HUES64 (cell line): ENCODE measurements at regions not wholly inside any gene's neighbourhood (a gene's known extent, or its start where the extent isn't known, plus 50 kb on each side); places are given as distances from the start of the nearest gene placed in this dataset.

Experiments
- H3K27ac ChIP-seq: 2 replicates; pipeline ENCODE4 v1.7.0; 2013; ENCODE audit warnings: low read depth, low read length, inconsistent platforms
- H3K27me3 ChIP-seq: 2 replicates; pipeline ENCODE4 v1.6.1; 2013; ENCODE audit warnings: mild to moderate bottlenecking, low read length; ENCODE audit not compliant: insufficient read depth
- H3K36me3 ChIP-seq: 2 replicates; pipeline ENCODE4 v1.6.1; 2013; ENCODE audit warnings: mild to moderate bottlenecking, low read length; ENCODE audit not compliant: insufficient read depth
- H3K4me1 ChIP-seq: 2 replicates; pipeline ENCODE4 v1.6.1; 2013; ENCODE audit warnings: mild to moderate bottlenecking, low read length, moderate library complexity; ENCODE audit not compliant: insufficient read depth
- H3K4me3 ChIP-seq: 2 replicates; pipeline ENCODE4 v1.5.1; 2013; ENCODE audit warnings: mild to moderate bottlenecking, low read length, moderate library complexity
- H3K9ac ChIP-seq: 2 replicates; pipeline ENCODE4 v1.6.1; 2013; ENCODE audit warnings: mild to moderate bottlenecking, low read depth, low read length
- H3K9me3 ChIP-seq: 2 replicates; pipeline ENCODE4 v1.6.1; 2013; ENCODE audit warnings: low read depth, low read length; ENCODE audit not compliant: insufficient read depth
- WGBS: fragments of 150-250, 120-280 bp; methylation state at CpG from one replicate; pipeline ENCODE4 v1.1.7; 2013; ENCODE audit warnings: missing lambda C conversion rate; 5-methylcytosine and 5-hydroxymethylcytosine counted together

- no peaks in the 10 kb centered on the region for H3K27me3 ChIP-seq
- WGBS = 95% methylated on average over 2 of the region's 2 CpGs
Measured at GRCh38 chr1:88189525-88189924, 494.5 kb upstream of the PKN2 start.

GRCh38 chr1:88191917-88192316, 492.2 kb upstream of the PKN2 start:
- Histone ChIP-seq H3K9ac (no peak overlapping the region), H3K4me1 (no peaks in the 10 kb centered on the region), H3K9me3 (no peaks in the 10 kb centered on the region), H3K27me3 (no peaks in the 10 kb centered on the region), H3K4me3 (no peak overlapping the region), H3K36me3 (no peaks in the 10 kb centered on the region), H3K27ac (no peak overlapping the region)
- WGBS = 90% methylated on average over 2 of the region's 2 CpGs

More at GRCh38 chr1:88189525-88189924, 494.5 kb upstream of the PKN2 start:
- Histone ChIP-seq H3K4me1 (no peaks in the 10 kb centered on the region), H3K9me3 (no peaks in the 10 kb centered on the region), H3K9ac (no peak overlapping the region), H3K27ac (no peak overlapping the region), H3K36me3 (no peaks in the 10 kb centered on the region), H3K4me3 (no peak overlapping the region)

GRCh38 chr1:88194542-88194941, 489.5 kb upstream of the PKN2 start:
- no CpG with 5 or more reads among the region's 1 CpG for WGBS

GRCh38 chr1:88200545-88200944, 483.5 kb upstream of the PKN2 start:
- Histone ChIP-seq H3K9me3 (no peaks in the 10 kb centered on the region), H3K9ac (no peak overlapping the region), H3K27me3 (no peaks in the 10 kb centered on the region), H3K4me3 (no peak overlapping the region), H3K4me1 (no peaks in the 10 kb centered on the region), H3K27ac (no peak overlapping the region), H3K36me3 (no peaks in the 10 kb centered on the region)
- 94% methylated on average over 3 of the region's 3 CpGs for WGBS

More at GRCh38 chr1:88194542-88194941, 489.5 kb upstream of the PKN2 start:
- H3K4me1 ChIP-seq = no peaks in the 10 kb centered on the region
- H3K27me3 ChIP-seq = no peaks in the 10 kb centered on the region
- no peak overlapping the region for H3K27ac ChIP-seq
- no peak overlapping the region for H3K9ac ChIP-seq
- no peaks in the 10 kb centered on the region for H3K36me3 ChIP-seq
- no peak overlapping the region for H3K4me3 ChIP-seq
- H3K9me3 ChIP-seq = no peaks in the 10 kb centered on the region

DNA sequence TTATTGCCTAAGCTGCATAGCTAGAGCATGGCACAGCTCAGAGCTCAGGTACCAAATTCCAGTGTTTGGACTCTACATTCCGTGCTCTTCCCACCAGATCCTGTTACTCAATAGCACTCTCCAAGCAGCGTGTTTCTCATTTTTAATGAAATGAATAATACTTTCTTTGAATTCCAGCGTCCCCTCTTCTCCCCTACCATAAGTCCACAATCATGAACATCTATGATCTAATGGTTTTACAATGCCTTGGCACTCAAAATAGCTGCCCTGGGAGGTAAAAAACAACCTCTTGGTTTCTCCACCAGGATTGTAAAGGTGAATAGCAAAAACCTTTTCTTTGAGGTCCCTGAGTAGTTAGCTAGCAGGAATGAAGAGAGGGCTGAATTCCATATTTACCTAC, 480.0 kb upstream of the PKN2 start:
- WGBS = 61% methylated on average over 3 of the region's 3 CpGs
- H3K9ac ChIP-seq = no peak overlapping the region

GRCh38 chr1:88204612-88205167, 479.4 kb upstream of the PKN2 start:
- Histone ChIP-seq H3K36me3 (no peaks in the 10 kb centered on the region), H3K9me3 (no peaks in the 10 kb centered on the region), H3K9ac (no peak overlapping the region), H3K4me3 (no peak overlapping the region), H3K27ac (no peak overlapping the region), H3K4me1 (no peaks in the 10 kb centered on the region), H3K27me3 (no peaks in the 10 kb centered on the region)
- 94% methylated on average over 1 of the region's 1 CpG for WGBS

More for the DNA sequence above, 480.0 kb upstream of the PKN2 start:
- Histone ChIP-seq H3K27me3 (no peaks in the 10 kb centered on the region), H3K27ac (no peak overlapping the region), H3K4me3 (no peak overlapping the region), H3K36me3 (no peaks in the 10 kb centered on the region), H3K9me3 (no peaks in the 10 kb centered on the region), H3K4me1 (no peaks in the 10 kb centered on the region)

DNA sequence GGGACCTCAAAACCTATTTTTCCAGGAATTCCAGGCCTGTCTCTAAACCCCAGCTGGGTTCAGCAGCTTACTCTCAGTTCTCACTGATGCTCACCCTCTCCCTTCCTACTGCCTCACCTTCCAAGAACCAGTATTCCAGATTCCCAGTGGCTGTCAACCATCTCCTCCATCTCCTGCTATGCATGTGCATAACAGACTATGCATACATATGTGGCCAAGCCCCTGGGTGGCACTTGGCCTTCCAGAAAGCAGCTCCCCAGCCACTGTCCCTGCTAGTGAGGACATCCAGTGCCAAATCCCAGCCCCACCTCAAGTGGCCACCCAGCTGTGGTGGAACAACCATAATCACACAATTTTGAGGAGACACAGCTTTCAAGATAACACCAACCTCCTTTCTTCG, 475.7 kb upstream of the PKN2 start:
- Histone ChIP-seq H3K9ac (no peak overlapping the region), H3K36me3 (no peaks in the 10 kb centered on the region), H3K27ac (no peak overlapping the region), H3K27me3 (no peaks in the 10 kb centered on the region), H3K4me3 (no peak overlapping the region), H3K9me3 (no peaks in the 10 kb centered on the region), H3K4me1 (no peaks in the 10 kb centered on the region)
- WGBS = 100% methylated on average over 1 of the region's 1 CpG

DNA sequence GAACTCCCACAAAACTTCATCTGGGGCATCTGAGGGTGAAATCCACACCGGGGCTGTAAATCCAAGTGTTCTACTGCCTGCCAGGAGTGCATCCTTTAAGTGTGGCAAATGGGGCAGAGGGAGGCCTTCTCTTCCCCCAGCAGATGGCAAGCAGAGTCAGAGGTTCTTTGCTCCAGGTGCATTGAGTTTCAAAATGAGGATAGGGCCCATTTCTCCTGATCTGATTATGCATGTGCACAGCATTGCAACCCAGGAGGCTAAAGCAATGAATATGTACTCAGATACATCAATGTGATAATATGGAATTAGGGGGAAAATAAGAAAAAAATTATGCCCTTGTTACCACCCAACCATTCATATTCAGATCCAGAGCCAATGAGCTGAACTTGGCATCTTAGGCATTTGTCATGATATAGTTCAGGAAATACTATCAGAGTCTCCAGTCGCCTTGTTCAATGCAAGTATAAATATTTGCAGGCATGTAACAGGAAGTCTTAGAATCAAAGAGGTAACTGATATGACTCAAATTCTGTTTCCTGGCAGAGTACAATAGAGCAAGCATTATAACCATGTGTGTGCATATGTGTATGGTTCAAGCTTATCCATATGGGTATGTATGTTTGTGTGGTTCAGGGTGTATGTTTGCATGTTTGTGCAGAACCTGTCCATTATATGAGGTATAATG, 473.8 kb upstream of the PKN2 start:
- H3K27me3 ChIP-seq = no peaks in the 10 kb centered on the region
- H3K27ac ChIP-seq = no peak overlapping the region
- WGBS = 92% methylated on average over 2 of the region's 2 CpGs
- no peaks in the 10 kb centered on the region for H3K9me3 ChIP-seq
- H3K4me1 ChIP-seq = no peaks in the 10 kb centered on the region
- H3K9ac ChIP-seq = no peak overlapping the region
- no peak overlapping the region for H3K4me3 ChIP-seq
- H3K36me3 ChIP-seq = no peaks in the 10 kb centered on the region

- H3K27me3 ChIP-seq = no peaks in the 10 kb centered on the region
- H3K27ac ChIP-seq = no peak overlapping the region
- H3K9ac ChIP-seq = no peak overlapping the region
- no peak overlapping the region for H3K4me3 ChIP-seq
- WGBS = 94% methylated on average over 4 of the region's 4 CpGs
- H3K9me3 ChIP-seq = no peaks in the 10 kb centered on the region
- no peaks in the 10 kb centered on the region for H3K36me3 ChIP-seq
- no peaks in the 10 kb centered on the region; the same call in 1 of the 2 replicates for H3K4me1 ChIP-seq
Measured at GRCh38 chr1:88216441-88216840, 467.6 kb upstream of the PKN2 start.

GRCh38 chr1:88217386-88217785, 466.7 kb upstream of the PKN2 start:
- no peaks in the 10 kb centered on the region for H3K36me3 ChIP-seq
- H3K4me1 ChIP-seq = no peaks in the 10 kb centered on the region; the same call in 1 of the 2 replicates
- no peak overlapping the region for H3K27ac ChIP-seq
- no peaks in the 10 kb centered on the region for H3K27me3 ChIP-seq
- H3K4me3 ChIP-seq = no peak overlapping the region
- no peak overlapping the region for H3K9ac ChIP-seq
- 91% methylated on average over 2 of the region's 2 CpGs for WGBS
- H3K9me3 ChIP-seq = no peaks in the 10 kb centered on the region

- H3K4me1 ChIP-seq = no peaks in the 10 kb centered on the region; the same call in 1 of the 2 replicates
- no peak overlapping the region for H3K27ac ChIP-seq
- H3K9me3 ChIP-seq = no peaks in the 10 kb centered on the region
- 96% methylated on average over 3 of the region's 3 CpGs for WGBS
- no peaks in the 10 kb centered on the region for H3K36me3 ChIP-seq
- no peaks in the 10 kb centered on the region for H3K27me3 ChIP-seq
- H3K4me3 ChIP-seq = no peak overlapping the region
- no peak overlapping the region for H3K9ac ChIP-seq
Measured at GRCh38 chr1:88219521-88219920, 464.6 kb upstream of the PKN2 start.
